HEK293 (cell line): ENCODE measurements at regions not wholly inside any gene's neighbourhood (a gene's known extent, or its start where the extent isn't known, plus 50 kb on each side); places are given as distances from the start of the nearest gene placed in this dataset.

ENCODE experiments used
- CTCF ChIA-PET: fragments of 350-600 bp; formaldehyde crosslinking; extraction: SDS; loops from one replicate; lab custom pipeline; 2021; ENCODE audit warnings: antibody characterized with exemption; lab: Yijun Ruan, JAX
- POLR2A ChIA-PET: fragments of 300-600 bp; formaldehyde crosslinking; extraction: SDS; loops from one replicate; lab custom pipeline; 2020; ENCODE audit warnings: antibody characterized with exemption, inconsistent platforms; lab: Yijun Ruan, JAX
- H3K27ac ChIP-seq: fragments of 200-500 bp; sonication (Bioruptor generic); 2 replicates; pipeline ENCODE4 v1.5.1; 2014; ENCODE audit warnings: low read depth, low read length, control low read depth, inconsistent platforms; ENCODE audit errors: extremely low read depth
- H3K36me3 ChIP-seq, 2 experiments: fragments of 200-500 bp in 1 of 2; sonication (Bioruptor generic) in 1 of 2; 1 replicate in 1 of 2; 2 replicates in 1 of 2; pipeline ENCODE4 v1.5.1; 2014 to 2017; ENCODE audit warnings: inconsistent platforms in 2 of 2, low read length in 2 of 2; ENCODE audit not compliant: control insufficient read depth in 2 of 2, insufficient read depth in 1 of 2
- H3K4me1 ChIP-seq: fragments of 200-500 bp; sonication (Bioruptor generic); 2 replicates; pipeline ENCODE4 v1.5.1; 2014; ENCODE audit warnings: mild to moderate bottlenecking, low read length, inconsistent platforms; ENCODE audit not compliant: control insufficient read depth, insufficient read depth
- H3K4me3 ChIP-seq: 2 replicates; pipeline ENCODE4 v1.5.1; 2011; ENCODE audit warnings: low read depth, mild to moderate bottlenecking, control low read depth, low read length, moderate library complexity
- H3K9me3 ChIP-seq: fragments of 200-500 bp; sonication (Bioruptor generic); 2 replicates; pipeline ENCODE4 v1.5.1; 2014; ENCODE audit warnings: low read depth, low read length, inconsistent platforms; ENCODE audit not compliant: control insufficient read depth, insufficient read depth
- BCL11B ChIP-seq: fragments of 450-650 bp; formaldehyde crosslinking; IDR thresholded peaks from 2 replicates; pipeline ENCODE4 v1.5.1; 2016; ENCODE audit warnings: low read depth, missing biosample characterization, missing genetic modification characterization
- GLI4 ChIP-seq: fragments of 450-650 bp; formaldehyde crosslinking; IDR thresholded peaks from 2 replicates; pipeline ENCODE4 v1.5.1; 2016; ENCODE audit warnings: missing biosample characterization, missing genetic modification characterization
- IKZF3 ChIP-seq: fragments of 450-650 bp; IDR thresholded peaks from 2 replicates; pipeline ENCODE4 v1.5.0; 2018; ENCODE audit warnings: missing biosample characterization, mild to moderate bottlenecking, missing genetic modification characterization, moderate library complexity
- KLF16 ChIP-seq: fragments of 450-650 bp; formaldehyde crosslinking; IDR thresholded peaks from 2 replicates; pipeline ENCODE4 v1.5.1; 2017; ENCODE audit warnings: missing biosample characterization, missing genetic modification characterization
- PATZ1 ChIP-seq: fragments of 450-650 bp; formaldehyde crosslinking; IDR thresholded peaks from 2 replicates; pipeline ENCODE4 v1.5.1; 2016; ENCODE audit warnings: missing biosample characterization, missing genetic modification characterization
- PRDM10 ChIP-seq: fragments of 450-650 bp; formaldehyde crosslinking; IDR thresholded peaks from 2 replicates; pipeline ENCODE4 v1.5.1; 2016; ENCODE audit warnings: missing biosample characterization, missing genetic modification characterization
- SETDB1 ChIP-seq: IDR thresholded peaks from one replicate; pipeline ENCODE4 v1.6.1; 2017; ENCODE audit warnings: mild to moderate bottlenecking, low read length, moderate library complexity, mixed read lengths; ENCODE audit not compliant: insufficient read length
- SP3 ChIP-seq: fragments of 450-650 bp; formaldehyde crosslinking; IDR thresholded peaks from 2 replicates; pipeline ENCODE4 v1.5.1; 2016; ENCODE audit warnings: missing biosample characterization, missing genetic modification characterization
- TRIM28 ChIP-seq: IDR thresholded peaks from 2 replicates; pipeline ENCODE4 v1.6.1; 2011; ENCODE audit warnings: low read length, control low read depth, borderline replicate concordance
- ZBTB48 ChIP-seq: fragments of 450-650 bp; formaldehyde crosslinking; IDR thresholded peaks from 2 replicates; pipeline ENCODE4 v1.5.1; 2016; ENCODE audit warnings: missing biosample characterization, missing genetic modification characterization
- ZNF112 ChIP-seq: fragments of 450-650 bp; formaldehyde crosslinking; IDR thresholded peaks from 2 replicates; pipeline ENCODE4 v1.5.0; 2017; ENCODE audit warnings: missing biosample characterization, missing genetic modification characterization
- ZNF114 ChIP-seq: fragments of 450-650 bp; formaldehyde crosslinking; IDR thresholded peaks from 2 replicates; pipeline ENCODE4 v1.5.0; 2017; ENCODE audit warnings: missing biosample characterization, missing genetic modification characterization
- ZNF121 ChIP-seq: fragments of 450-650 bp; formaldehyde crosslinking; IDR thresholded peaks from 2 replicates; pipeline ENCODE4 v1.5.1; 2016; ENCODE audit warnings: missing biosample characterization, missing genetic modification characterization
- ZNF169 ChIP-seq: fragments of 450-650 bp; formaldehyde crosslinking; IDR thresholded peaks from 2 replicates; pipeline ENCODE4 v1.5.1; 2016; ENCODE audit warnings: missing biosample characterization, missing genetic modification characterization
- ZNF23 ChIP-seq: fragments of 450-650 bp; formaldehyde crosslinking; IDR thresholded peaks from 2 replicates; pipeline ENCODE4 v1.5.1; 2016; ENCODE audit warnings: missing biosample characterization, missing genetic modification characterization, borderline replicate concordance
- ZNF24 ChIP-seq: fragments of 450-650 bp; formaldehyde crosslinking; IDR thresholded peaks from 2 replicates; pipeline ENCODE4 v1.5.1; 2016; ENCODE audit warnings: missing biosample characterization, missing genetic modification characterization
- ZNF335 ChIP-seq: fragments of 450-650 bp; formaldehyde crosslinking; conservative IDR thresholded peaks from 2 replicates; pipeline ENCODE4 v1.5.1; 2016; ENCODE audit warnings: missing biosample characterization, missing genetic modification characterization
- ZNF514 ChIP-seq: fragments of 450-650 bp; formaldehyde crosslinking; IDR thresholded peaks from 2 replicates; pipeline ENCODE4 v1.5.1; 2016; ENCODE audit warnings: missing biosample characterization, missing genetic modification characterization
- ZNF555 ChIP-seq: fragments of 450-650 bp; formaldehyde crosslinking; conservative IDR thresholded peaks from 2 replicates; pipeline ENCODE4 v1.5.1; 2017; ENCODE audit warnings: missing biosample characterization, mild to moderate bottlenecking, missing genetic modification characterization, inconsistent platforms
- ZNF558 ChIP-seq: fragments of 450-650 bp; formaldehyde crosslinking; IDR thresholded peaks from 2 replicates; pipeline ENCODE4 v1.5.1; 2016; ENCODE audit warnings: missing biosample characterization, missing genetic modification characterization
- ZNF658 ChIP-seq: fragments of 450-650 bp; formaldehyde crosslinking; IDR thresholded peaks from 2 replicates; pipeline ENCODE4; 2016; ENCODE audit warnings: missing biosample characterization, missing genetic modification characterization
- ZNF677 ChIP-seq: fragments of 450-650 bp; IDR thresholded peaks from 2 replicates; pipeline ENCODE4 v1.5.0; 2018; ENCODE audit warnings: missing biosample characterization, mild to moderate bottlenecking, missing genetic modification characterization, moderate library complexity
- ZNF791 ChIP-seq: fragments of 450-650 bp; formaldehyde crosslinking; IDR thresholded peaks from 2 replicates; pipeline ENCODE4 v1.5.1; 2016; ENCODE audit warnings: missing biosample characterization, missing genetic modification characterization
- TF ChIP-seq, protein P1 (sequence below): fragments of 450-650 bp; formaldehyde crosslinking; IDR thresholded peaks from 2 replicates; pipeline ENCODE4 v1.5.1; 2016; ENCODE audit warnings: missing biosample characterization, missing genetic modification characterization
- TF ChIP-seq, protein P2 (sequence below): fragments of 450-650 bp; formaldehyde crosslinking; IDR thresholded peaks from 2 replicates; pipeline ENCODE4 v1.5.0; 2017; ENCODE audit warnings: missing biosample characterization, missing genetic modification characterization, borderline replicate concordance

DNA sequence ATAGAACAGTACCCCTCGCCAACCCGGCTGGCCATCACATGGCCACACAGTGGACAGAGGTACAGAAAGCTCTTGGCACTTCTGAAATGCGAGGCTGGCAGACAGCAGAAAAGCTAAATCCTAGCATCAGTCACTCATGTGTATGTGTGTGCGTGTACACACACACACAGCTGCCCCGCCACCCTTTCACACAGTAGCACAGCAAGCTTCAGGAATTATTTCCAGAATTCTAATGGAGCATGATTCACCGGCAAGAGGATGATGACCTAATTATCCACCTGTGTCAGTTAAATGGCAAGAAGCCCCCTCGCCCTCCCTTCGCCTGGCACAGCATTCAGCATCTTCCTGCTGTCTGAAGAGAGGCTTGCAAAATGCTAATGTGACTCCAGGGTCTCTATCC, 336.0 kb downstream of the SHANK2 start:
- Histone ChIP-seq H3K4me1 (no peaks in the 10 kb centered on the region), H3K9me3 (no peaks in the 10 kb centered on the region), H3K4me3 (no peak overlapping the region), H3K36me3 (no peaks in the 10 kb centered on the region), H3K27ac (no peak overlapping the region)
- ChIA-PET CTCF (no interaction called here), POLR2A (no interaction called here)
- TF ChIP-seq, protein P1, sequence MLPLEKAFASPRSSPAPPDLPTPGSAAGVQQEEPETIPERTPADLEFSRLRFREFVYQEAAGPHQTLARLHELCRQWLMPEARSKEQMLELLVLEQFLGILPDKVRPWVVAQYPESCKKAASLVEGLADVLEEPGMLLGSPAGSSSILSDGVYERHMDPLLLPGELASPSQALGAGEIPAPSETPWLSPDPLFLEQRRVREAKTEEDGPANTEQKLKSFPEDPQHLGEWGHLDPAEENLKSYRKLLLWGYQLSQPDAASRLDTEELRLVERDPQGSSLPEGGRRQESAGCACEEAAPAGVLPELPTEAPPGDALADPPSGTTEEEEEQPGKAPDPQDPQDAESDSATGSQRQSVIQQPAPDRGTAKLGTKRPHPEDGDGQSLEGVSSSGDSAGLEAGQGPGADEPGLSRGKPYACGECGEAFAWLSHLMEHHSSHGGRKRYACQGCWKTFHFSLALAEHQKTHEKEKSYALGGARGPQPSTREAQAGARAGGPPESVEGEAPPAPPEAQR (tag by site-specific recombination) = no peak
- TF ChIP-seq ZNF114 (tag by site-specific recombination) (no peak), ZNF558 (tag by site-specific recombination) (no peak), IKZF3 (tag by site-specific recombination) (no peak), KLF16 (no peak), ZBTB48 (no peak), BCL11B (tag by site-specific recombination) (no peak), ZNF335 (no peak), ZNF23 (tag by site-specific recombination) (no peak), ZNF677 (no peak), ZNF658 (tag by site-specific recombination) (no peak)
- TF ChIP-seq, protein P2, sequence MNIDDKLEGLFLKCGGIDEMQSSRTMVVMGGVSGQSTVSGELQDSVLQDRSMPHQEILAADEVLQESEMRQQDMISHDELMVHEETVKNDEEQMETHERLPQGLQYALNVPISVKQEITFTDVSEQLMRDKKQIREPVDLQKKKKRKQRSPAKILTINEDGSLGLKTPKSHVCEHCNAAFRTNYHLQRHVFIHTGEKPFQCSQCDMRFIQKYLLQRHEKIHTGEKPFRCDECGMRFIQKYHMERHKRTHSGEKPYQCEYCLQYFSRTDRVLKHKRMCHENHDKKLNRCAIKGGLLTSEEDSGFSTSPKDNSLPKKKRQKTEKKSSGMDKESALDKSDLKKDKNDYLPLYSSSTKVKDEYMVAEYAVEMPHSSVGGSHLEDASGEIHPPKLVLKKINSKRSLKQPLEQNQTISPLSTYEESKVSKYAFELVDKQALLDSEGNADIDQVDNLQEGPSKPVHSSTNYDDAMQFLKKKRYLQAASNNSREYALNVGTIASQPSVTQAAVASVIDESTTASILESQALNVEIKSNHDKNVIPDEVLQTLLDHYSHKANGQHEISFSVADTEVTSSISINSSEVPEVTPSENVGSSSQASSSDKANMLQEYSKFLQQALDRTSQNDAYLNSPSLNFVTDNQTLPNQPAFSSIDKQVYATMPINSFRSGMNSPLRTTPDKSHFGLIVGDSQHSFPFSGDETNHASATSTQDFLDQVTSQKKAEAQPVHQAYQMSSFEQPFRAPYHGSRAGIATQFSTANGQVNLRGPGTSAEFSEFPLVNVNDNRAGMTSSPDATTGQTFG (tag by site-specific recombination) = no peak

DNA sequence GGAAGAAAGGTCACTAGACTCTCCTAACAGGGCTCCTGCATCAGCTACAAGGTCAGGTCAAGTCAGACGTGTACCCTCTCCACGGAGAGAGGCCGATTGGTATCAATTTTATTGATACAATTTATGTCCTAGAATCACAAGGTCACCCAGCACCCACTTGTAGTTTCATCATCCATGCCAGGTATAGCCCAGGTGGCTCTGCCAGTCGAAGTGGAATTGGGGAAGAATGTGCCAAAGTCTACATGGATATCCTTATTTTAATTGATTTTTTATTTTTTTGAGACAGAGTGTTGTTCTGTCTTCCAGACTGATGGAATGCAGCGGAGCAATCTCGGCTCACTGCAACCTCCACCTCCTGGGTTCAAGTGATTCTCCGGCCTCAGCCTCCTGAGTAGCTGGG, 334.1 kb downstream of the SHANK2 start:
- CTCF ChIA-PET = no interaction called here
- no peaks in the 10 kb centered on the region for H3K4me1 ChIP-seq
- TF ChIP-seq ZNF791 (tag by site-specific recombination) (no peak), ZNF121 (no peak), PRDM10 (no peak)
- POLR2A ChIA-PET = no interaction called here
- H3K9me3 ChIP-seq = no peaks in the 10 kb centered on the region
- no peak overlapping the region for H3K27ac ChIP-seq
- no peak overlapping the region for H3K4me3 ChIP-seq
- H3K36me3 ChIP-seq = no peaks in the 10 kb centered on the region

DNA sequence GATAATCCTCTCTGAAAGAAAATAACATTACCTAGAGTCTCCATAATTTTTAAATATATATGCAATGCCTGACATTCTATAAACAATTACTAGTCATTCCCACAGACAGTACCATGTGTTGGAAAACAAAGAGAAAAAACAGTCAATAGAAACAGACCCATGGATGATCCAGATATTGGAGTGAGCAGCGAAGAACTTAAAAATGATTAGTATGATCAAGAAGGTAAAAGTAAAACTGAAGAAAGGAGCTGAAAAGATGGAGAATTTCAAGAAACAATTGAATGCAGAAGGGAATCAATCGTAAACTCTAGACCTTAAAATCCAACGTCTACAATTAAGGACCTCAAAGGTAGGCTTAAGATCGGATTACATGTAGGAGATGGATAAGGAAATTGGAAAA, 330.6 kb downstream of the SHANK2 start:
- no peak overlapping the region for H3K27ac ChIP-seq

More for the DNA sequence above, 330.6 kb downstream of the SHANK2 start:
- Histone ChIP-seq H3K4me3 (no peak overlapping the region), H3K9me3 (no peaks in the 10 kb centered on the region), H3K36me3 (no peaks in the 10 kb centered on the region), H3K4me1 (no peaks in the 10 kb centered on the region)
- CTCF ChIA-PET = interaction anchor here (0.6 kb wide), 1 partner anchor 27 kb away, joined by 3 read pairs; no protein-coding TSS in a partner anchor
- TF ChIP-seq ZNF112 (tag by site-specific recombination) (no peak), SETDB1 (peak; percentile 88), SP3 (no peak), GLI4 (tag by site-specific recombination) (no peak), ZNF555 (no peak), ZNF169 (tag by site-specific recombination) (no peak), PATZ1 (tag by site-specific recombination) (no peak), ZNF514 (tag by site-specific recombination) (no peak), ZNF24 (tag by site-specific recombination) (no peak), TRIM28 (peak; percentile 40; the same call in 1 of the 2 replicates)
- POLR2A ChIA-PET = no interaction called here
